ENCODE measurements at regions not wholly inside any gene's neighbourhood (a gene's known extent, or its start where the extent isn't known, plus 50 kb on each side); places are given as distances from the start of the nearest gene placed in this dataset.

GRCh38 chr10:113436851-113437250 is 116.0 kb upstream of the HABP2 start (continued):
- TF ChIP-seq, protein P1, sequence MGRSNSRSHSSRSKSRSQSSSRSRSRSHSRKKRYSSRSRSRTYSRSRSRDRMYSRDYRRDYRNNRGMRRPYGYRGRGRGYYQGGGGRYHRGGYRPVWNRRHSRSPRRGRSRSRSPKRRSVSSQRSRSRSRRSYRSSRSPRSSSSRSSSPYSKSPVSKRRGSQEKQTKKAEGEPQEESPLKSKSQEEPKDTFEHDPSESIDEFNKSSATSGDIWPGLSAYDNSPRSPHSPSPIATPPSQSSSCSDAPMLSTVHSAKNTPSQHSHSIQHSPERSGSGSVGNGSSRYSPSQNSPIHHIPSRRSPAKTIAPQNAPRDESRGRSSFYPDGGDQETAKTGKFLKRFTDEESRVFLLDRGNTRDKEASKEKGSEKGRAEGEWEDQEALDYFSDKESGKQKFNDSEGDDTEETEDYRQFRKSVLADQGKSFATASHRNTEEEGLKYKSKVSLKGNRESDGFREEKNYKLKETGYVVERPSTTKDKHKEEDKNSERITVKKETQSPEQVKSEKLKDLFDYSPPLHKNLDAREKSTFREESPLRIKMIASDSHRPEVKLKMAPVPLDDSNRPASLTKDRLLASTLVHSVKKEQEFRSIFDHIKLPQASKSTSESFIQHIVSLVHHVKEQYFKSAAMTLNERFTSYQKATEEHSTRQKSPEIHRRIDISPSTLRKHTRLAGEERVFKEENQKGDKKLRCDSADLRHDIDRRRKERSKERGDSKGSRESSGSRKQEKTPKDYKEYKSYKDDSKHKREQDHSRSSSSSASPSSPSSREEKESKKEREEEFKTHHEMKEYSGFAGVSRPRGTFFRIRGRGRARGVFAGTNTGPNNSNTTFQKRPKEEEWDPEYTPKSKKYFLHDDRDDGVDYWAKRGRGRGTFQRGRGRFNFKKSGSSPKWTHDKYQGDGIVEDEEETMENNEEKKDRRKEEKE (IDR thresholded peaks at IDR 0.05; ENCODE audit: borderline replicate concordance in 1 of 2, control insufficient read depth in 1 of 2, low read depth in 2 of 2, low read length in 1 of 2), result no peak
- TF ChIP-seq, protein P2, sequence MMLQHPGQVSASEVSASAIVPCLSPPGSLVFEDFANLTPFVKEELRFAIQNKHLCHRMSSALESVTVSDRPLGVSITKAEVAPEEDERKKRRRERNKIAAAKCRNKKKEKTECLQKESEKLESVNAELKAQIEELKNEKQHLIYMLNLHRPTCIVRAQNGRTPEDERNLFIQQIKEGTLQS (IDR thresholded peaks at IDR 0.05), result no peak
- TF ChIP-seq, protein P2 (CRISPR knock-in tag; conservative IDR thresholded peaks at IDR 0.05), result no peak
- TF ChIP-seq POLR2B (IDR thresholded peaks at IDR 0.05; ENCODE audit: low read depth, partially characterized antibody) (no peak), ZNF124 (CRISPR knock-in tag; IDR thresholded peaks at IDR 0.05) (no peak), RUNX1 (IDR thresholded peaks at IDR 0.05; ENCODE audit: low read depth) (no peak)

GRCh38 chr10:113438652-113439051 is 114.2 kb upstream of the HABP2 start:
- Histone ChIP-seq H3K27me3 (ENCODE audit: control insufficient read depth in 2 of 2, insufficient read depth in 2 of 2, low read length in 2 of 2) (no peaks in the 10 kb centered on the region), H3K9me3 (replicated peaks; ENCODE audit: control insufficient read depth, insufficient read depth, low read depth, low read length) (no peaks in the 10 kb centered on the region), H4K20me1 (replicated peaks; ENCODE audit: control insufficient read depth, insufficient read depth, low read length) (no peaks in the 10 kb centered on the region), H3K36me3 (ENCODE audit: control insufficient read depth, insufficient read depth, low read length) (no peaks in the 10 kb centered on the region), H3K4me2 (ENCODE audit: insufficient read depth, low read length) (no peak overlapping the region), H3K9ac (ENCODE audit: insufficient read depth in 1 of 2, low read depth in 2 of 2, low read length in 2 of 2) (no peak overlapping the region), H2AFZ (ENCODE audit: low read depth, low read length) (no peak overlapping the region), H3K4me1 (replicated peaks in 1 of 2; ENCODE audit: control insufficient read depth in 2 of 2, insufficient read depth in 2 of 2, low read length in 2 of 2) (no peaks in the 10 kb centered on the region), H3K27ac (ENCODE audit: extremely low read depth, low read depth, low read length) (no peak overlapping the region), H3K9me1 (ENCODE audit: control insufficient read depth, insufficient read depth, low read length) (no peaks in the 10 kb centered on the region), H3K79me2 (ENCODE audit: control insufficient read depth, insufficient read depth, low read length) (no peaks in the 10 kb centered on the region), H3K4me3 (no peak overlapping the region)
- whole genome bisulfite sequencing (ENCODE audit: insufficient coverage, low coverage, missing lambda C conversion rate), result 0% methylated on average over 2 of the region's 2 CpGs
- intact Hi-C loops (cut with micrococcal nuclease) (no loop called here), in situ Hi-C loops (cut with MboI) (no loop called here)
- BruUV-seq (replicated peaks), result no TSS peak
- POLR2A ChIA-PET, result interaction anchor here (0.7 kb wide), 1 partner anchor 76 kb away, joined by 5 read pairs; no protein-coding TSS in a partner anchor
- FAIRE-seq, result no peak
- no peak for ATAC-seq
- CTCF ChIA-PET (ENCODE audit: low intra/inter-chr PET ratio), result no interaction called here
- DNase-seq (ENCODE audit: extremely low read depth in 1 of 4, low spot score in 3 of 4), result no peak
- TF ChIP-seq HDGF (IDR thresholded peaks at IDR 0.05), result no peak
- no peak for TF ChIP-seq MTA1 (IDR thresholded peaks at IDR 0.05; ENCODE audit: borderline replicate concordance)
- TF ChIP-seq NFIX (CRISPR knock-in tag; IDR thresholded peaks at IDR 0.05; ENCODE audit: low read depth), result no peak
- no peak for TF ChIP-seq POLR2B (IDR thresholded peaks at IDR 0.05; ENCODE audit: low read depth, partially characterized antibody)
- TF ChIP-seq ZFX (CRISPR knock-in tag; IDR thresholded peaks at IDR 0.05), result no peak
- TF ChIP-seq MEIS2 (IDR thresholded peaks at IDR 0.05; ENCODE audit: partially characterized antibody), result no peak
- no peak for TF ChIP-seq GTF2E2 (tag; IDR thresholded peaks at IDR 0.05)
- no peak for TF ChIP-seq CHD4 (IDR thresholded peaks at IDR 0.05; ENCODE audit: insufficient read depth, insufficient replicate concordance, low read depth, low read length, poor library complexity, severe bottlenecking)
- TF ChIP-seq ZMIZ1 (IDR thresholded peaks at IDR 0.05; ENCODE audit: low read depth in 2 of 2, low read length in 2 of 2), result no peak
- no peak for TF ChIP-seq ZNF23 (CRISPR knock-in tag; IDR thresholded peaks at IDR 0.05)

All from K562 (cell line).